Activated CD8-positive, alpha-beta memory T cell treated with anti-CD3 and anti-CD28 coated beads for 24 hours (primary cell): ENCODE measurements at regions not wholly inside any gene's neighbourhood (a gene's known extent, or its start where the extent isn't known, plus 50 kb on each side); places are given as distances from the start of the nearest gene placed in this dataset.

Experiments used
- DNase-seq: peaks from one replicate; pipeline ENCODE4 v3.0.0-alpha.2; 2020

DNA sequence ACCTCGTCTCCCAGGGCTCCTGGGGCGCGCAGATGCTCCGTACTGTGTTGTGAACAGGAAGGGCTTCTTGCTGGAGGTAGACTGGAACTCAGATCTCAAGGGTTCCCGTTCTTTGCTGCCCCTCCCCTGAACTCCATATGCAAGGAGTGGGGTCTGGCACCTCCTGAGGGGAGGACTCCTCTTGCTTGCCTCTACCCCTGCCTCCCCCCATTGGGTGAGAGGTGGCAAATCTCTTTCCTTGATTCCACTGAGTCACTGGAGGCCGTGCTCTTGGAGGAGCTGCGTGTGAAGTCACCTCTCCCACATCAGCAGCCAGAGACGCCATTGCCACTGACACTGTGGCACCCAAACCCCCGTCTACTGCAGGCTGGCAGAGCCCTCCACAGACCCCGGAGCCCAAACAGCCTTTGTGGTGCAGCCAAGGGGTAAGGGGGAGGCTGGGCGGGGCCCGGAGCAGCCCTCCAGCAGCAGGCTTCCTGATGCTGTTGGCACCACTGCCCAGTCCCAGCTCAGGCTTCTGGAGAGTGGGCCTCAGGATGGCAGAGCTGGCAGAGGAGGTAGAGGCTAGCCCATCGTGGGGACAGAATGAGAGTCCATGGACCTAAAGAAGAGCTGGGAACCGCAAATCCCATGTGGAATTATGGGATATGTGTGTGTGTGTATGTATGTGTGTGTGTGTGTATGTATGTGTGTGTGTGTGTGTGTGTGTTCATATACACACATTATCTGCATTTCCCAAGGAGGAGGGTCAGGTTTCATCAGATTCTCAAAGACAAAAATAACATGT is 104.9 kb upstream of the RUNX3 start:
- DNase-seq: no peak

DNA sequence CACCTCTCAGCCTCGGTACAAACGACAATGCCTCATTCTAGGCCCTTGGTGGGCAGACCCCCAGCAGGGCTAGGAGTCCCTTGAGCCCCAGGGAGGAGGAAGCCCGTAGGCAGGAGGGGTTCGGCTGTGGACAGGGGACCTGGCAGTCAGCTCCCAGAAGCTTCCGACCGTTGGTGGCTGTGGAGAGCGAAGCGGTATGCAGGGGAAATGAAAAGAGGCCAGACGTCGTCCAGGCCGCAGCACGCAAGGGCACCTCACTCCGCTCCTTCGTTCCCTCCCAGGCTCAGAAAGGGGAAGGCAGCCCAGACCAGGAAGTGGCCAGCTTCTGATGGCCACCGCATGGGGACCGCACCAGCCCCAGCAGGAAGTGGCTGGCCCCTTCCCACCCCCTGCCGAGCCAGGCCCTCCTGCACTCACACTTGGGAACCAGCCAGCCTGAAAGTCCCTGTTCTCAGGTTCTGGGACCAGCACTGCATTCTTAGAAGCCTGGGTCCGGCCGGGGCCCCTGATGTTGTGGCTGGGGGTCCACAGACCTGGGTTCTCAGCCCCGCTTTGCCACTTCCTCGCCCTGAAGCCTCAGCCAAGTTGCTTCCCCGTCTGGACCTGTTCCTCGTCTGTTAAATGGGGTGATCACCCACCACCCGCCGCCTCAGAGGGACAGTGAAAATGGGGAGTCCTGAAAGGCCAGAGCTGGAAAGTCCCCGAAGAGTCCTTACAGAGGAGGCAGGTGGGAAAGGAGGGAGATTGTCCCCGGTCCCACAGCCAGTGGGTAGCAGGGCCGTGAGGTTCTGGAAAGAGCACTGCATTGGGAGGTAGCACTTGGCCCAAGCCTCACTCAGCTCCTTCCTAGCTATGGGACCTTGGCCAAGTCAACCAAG is 104.0 kb upstream of the RUNX3 start:
- no peak for DNase-seq

DNA sequence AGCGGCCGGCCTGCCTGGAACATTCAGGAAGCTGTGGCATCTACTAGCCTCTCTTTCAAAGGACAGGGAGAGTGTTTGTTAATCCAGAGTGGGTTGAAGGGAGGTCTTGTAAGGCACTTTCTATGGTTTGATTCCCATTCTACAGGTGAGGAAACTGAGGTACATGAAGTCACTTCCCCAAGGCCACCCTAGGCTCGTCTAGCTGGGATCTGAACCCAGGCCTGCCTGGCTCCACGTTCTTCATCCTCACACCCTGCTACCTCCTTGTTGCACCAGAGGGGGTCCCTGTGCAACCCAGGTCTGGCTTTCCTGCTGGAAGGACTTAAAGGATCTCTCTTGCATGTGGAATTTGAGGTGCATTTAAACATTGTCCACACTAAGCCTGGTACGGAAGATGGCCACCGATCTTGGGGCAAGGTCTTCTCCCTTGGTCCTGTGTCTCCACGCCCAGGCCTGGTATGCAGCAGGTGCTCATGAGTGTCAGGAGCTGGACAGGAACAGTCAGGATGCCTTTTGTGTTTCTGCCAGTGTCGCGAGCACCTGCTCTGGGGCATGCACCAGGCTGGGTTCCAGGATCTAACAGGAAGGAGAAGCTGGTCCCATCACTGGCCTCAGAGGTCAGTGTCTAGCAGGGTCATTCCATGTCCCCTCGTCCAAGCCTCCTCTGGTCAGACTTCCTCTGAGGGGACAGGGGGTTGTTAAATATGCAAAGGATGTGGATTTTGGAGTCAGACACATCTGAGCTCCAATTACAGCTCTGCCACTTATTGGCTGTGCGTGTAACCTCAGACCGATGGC is 103.2 kb upstream of the RUNX3 start:
- DNase-seq: no peak

DNA sequence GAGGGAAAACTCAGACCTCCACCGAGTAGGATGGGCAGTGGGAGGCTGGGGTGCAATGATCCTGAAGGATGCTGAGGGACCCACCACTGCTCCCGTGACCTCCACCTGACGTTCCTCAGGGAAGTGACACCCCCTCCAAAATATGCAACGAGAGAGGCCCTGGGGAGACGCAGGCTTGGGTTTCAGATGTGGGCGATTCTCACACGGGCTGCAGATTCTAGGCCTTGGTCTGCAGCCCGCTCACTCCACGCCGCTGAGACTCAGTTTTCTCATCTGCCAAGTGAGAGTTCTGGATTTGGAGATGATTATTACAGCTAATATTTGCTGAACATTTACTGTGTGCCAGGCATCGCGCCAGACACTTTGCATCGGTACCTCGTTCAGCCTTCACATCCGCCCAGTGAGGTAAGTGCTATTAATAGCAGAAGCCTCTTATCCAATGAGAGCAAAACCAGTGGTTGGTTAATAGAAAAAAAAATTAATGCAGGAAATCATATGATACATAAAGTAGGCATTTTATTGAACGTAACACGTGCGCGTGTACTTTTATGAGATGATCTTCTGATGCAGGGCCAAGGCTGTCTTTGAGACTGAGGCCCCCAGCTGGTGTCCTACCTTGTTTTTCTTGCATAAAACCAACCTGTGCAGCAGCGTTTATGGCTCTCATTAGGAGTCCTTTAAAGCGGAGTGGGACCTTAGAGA is 102.0 kb upstream of the RUNX3 start:
- DNase-seq: peak; percentile 82

DNA sequence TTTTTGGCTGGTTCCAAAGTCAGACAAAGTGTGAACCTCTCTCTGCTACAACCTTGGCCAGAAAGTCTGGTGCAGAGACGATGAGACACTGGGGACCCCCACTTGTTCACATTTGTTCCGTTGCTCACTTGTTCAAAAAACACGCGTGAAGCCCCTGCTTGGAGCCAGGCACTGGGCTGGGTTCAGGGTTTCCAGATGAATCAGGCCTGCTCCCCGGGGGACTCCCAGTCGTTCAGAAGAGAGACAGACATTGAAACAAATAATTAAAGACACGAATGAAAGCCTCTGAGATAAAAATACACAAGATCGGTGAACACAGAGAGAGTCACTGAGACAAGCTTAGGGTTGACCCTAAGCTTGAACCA is 101.5 kb upstream of the RUNX3 start:
- peak; percentile 84 for DNase-seq

DNA sequence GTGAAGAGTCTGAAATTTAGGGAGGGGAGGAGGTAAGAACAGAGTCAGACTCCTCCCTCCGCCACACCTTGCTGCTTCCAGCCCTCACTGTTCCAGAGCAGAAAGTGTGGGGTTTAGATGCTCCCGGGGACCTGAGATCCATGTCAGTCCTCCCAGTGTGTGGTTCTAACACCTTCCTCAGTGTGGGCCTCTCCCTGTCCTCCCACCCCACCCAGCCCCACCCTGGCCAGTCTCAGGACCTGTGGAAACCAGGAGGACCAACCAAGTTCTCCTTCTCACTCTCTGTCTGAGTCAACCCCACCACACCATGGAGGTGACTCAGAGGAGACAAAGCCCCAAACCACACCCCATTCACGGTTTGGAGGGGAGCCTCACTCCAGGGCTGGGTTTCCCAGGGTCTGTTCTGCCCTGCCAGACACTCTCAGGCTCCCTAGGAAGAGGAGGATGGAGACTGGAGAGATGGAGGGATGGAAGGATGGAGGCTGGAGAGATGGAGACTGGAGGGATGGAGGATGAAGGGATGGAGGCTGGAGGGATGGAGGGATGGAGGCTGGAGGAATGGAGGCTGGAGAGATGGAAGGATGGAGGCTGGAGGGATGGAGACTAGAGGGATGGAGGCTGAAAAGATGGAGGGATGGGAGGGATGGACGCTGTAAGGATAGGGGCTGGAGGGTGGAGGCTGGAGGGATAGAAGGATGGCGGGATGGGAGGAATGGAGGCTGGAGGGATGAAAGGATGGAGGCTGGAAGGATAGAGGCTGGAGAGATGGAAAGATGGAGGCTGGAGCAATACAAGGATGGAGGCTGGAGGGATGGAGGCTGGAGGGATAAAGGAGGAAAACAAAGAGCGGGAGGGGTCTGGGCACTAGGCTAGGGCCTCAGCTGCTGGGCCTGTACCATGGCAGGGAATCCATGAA is 100.9 kb upstream of the RUNX3 start:
- peak; percentile 89 for DNase-seq

DNA sequence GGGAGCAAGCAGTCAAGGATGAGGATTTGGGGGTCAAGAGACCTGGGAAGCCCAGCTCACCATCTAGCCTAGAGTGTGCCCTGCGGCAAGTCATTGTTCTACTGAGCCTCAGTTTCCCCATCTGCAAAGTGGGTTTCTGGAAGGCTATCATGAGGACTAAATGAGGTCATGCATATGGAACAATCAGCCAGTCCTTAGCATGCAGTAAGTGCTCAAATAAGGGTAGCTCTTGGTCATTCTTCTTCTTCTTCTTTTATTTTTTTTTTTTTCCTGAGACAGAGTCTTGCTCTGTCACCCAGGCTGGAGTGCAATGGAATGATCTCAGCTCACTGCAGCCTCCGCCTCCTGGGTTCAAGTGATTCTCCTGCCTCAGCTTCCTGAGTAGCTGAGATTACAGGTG is 99.9 kb upstream of the RUNX3 start:
- no peak for DNase-seq

DNA sequence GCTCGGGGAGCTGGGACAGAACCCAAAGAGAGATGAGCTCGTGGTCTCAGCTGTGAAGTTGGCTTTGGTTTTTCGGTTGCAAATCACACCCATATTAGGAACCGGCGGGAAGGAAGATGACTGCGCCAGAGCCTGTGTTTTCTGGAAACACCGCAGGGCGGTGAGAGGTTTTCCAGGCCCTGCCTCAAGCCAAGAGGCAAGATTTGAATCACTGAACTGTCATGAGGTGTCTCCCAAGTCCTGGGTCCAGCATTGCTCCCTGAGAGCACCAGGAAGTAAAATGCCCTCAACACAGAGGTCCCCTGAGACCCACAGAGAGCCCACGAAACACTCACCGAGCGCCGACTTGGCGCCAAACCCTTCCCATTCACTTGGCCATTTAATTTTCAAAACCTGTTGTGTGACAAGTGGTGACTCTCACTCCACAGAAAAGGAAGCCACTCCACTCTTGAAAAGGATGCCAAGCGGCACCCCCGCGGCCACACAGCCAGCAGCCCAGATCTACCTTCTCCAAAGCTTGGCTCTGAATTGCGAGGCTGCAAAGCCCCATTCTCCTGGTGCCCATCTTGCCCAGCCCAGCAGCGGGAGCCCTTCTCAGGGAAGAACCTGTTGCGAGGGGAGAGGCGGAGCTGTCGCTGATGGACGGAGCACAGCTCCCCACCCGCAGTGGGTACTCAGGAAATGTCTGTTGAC is 99.0 kb upstream of the RUNX3 start:
- no peak for DNase-seq

DNA sequence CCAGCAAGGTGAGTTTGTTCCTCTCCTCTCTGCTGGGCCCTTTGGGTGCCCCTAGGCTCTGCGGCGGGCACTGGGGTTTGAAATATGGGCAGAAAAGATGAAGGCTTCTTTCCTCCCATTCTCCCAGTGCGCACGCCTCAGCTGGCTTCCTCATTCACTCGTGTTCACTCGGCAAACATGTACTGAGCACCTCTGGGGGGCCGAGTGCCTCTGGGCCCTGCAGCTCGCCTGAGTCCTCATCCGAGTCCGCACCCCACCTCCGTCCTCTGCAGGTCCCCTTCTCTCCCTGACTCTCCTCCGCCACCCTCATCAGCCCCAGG is 98.5 kb upstream of the RUNX3 start:
- no peak for DNase-seq

DNA sequence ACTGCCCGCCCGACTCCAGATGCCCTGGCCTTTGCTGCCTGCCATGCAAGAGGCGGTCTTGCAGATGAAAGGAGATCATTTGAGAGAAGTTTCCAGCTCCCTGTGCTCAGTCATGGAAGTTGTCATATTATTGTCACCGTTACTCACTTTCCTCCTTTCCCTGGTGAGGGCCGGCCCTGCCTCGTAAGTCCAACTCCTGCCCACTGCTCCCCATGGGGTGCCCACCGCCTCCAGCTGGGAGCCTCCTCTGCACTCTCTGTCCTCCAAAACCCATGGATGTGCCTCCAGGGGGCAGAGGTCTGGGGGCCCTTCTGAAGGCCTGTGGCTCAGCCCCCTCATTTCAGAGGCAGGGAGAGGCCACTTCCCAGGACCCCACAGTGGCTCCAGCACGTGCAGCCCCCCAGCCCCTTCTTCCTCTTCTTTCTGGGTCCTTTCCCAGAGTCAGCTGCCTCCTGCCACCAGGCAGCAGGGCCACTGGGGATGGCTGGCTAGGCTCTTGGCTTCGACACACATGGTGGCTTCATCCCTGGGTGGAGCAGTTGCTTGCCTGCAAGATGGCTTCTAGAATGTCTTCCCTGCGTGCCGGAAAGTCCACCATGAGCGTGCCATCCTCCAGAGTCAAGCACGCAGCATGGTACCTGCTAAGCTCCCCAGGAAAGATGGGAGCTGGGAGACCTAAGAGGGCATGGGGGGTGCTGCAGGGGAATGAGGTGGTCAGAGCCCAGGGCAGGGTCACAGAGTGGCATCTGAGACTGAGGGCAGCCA is 97.9 kb upstream of the RUNX3 start:
- no peak for DNase-seq

DNA sequence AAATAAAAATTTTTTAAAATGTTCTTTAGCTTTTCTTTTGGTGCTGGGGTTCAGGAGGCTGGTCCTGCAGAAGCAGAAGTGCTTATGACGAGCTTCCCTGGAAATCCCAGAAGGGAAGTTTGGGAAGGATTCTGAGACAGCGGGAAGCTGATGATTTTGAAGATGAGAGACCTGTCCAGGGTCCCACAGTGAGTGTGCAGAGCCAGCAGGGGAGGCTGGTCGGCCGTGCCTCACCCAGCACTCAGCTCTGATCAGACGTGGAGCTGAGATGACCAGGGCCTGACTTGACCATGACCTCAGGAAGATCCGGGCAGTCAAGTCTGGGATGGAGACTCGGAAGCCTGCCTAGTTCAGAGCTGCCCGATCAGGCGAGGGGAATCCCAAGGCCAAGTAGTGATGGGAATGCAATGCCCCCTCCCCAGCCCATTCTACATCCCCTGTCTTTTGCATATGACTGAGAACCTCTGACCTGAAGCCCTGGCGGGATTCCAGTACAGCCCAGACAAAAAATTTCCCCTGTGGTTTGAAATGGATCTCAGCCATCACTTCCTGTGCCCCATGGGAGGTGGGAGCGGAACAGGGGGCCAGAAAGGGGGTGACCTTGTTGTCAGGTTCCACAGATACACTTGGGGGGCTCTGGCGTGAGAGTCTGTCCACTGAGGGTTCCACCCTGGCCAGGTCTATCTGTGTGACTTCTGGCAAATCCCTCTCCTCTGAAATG is 96.8 kb upstream of the RUNX3 start:
- no peak for DNase-seq

DNA sequence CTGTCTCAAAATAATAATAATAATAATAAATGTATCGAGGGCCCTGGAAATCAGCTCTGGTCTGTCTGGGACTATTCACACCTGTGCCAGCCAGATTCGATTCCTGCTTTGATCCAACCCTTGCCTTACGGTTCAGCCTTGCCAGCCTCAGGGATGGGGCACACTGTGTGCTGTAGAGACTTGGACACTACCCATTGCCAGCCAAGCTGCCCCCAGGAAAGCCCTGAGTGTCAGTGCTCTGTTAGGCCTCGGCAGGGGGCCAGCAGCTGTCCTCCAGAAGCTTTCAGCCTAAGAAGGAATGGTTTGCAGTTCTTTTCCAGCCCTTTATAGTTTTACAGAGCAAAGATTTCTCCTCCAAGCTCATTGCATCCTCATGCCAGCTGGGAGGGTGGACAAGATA is 96.2 kb upstream of the RUNX3 start:
- no peak for DNase-seq

DNA sequence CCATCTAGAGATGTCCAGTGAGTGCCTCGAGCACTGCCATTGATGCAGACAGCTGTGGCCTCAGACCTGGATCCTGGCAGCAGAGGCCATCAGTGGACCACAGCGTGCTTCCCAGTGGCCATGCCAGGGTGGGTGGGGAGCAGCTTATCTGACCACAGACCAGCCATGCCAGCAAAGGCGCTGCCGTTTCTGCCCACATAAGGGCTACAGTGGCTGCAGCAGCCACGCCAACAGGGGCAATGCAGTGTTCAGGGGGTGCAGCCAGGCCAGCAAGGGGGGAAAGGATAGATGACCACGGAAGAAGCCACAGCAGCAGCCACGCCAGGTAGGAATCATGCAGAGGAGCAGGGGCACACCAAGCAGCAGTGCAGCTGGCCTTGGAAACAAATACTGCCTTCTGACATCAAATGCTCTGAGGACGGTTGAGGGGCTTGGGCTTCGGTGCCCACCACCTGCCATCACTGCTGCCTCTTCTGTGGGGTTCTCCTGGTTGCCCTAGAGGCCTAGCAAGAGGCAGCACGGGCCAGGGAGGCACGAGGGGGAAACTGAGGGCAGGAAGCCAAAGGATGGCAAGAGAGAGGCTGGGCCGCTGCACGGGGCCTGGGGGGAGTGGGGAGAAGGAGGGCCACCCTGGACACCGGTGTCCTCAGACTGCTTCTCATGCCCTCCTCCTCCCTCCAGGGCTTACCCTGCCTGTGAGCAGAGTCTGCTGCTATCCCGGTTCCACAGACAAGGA is 94.7 kb upstream of the RUNX3 start:
- DNase-seq: no peak

DNA sequence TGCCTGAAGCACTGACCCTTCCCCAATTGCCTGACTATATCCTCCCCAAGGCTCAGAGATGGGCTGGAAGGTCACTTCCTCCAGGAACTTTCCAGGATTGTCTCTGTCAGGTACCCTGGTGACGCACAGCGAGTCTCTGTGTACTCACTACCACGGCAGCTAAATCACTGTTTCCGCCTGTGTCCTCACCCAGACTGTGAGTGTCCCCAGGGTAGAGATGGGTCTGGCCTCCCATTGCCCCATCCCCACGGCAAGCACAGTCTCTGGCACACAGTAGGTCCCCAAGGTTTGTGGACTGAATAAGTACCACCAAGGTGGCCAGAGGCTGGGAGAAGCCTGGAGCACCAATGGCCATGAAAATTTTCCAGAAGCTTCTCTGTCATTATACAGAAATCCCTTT is 93.8 kb upstream of the RUNX3 start:
- no peak for DNase-seq

DNA sequence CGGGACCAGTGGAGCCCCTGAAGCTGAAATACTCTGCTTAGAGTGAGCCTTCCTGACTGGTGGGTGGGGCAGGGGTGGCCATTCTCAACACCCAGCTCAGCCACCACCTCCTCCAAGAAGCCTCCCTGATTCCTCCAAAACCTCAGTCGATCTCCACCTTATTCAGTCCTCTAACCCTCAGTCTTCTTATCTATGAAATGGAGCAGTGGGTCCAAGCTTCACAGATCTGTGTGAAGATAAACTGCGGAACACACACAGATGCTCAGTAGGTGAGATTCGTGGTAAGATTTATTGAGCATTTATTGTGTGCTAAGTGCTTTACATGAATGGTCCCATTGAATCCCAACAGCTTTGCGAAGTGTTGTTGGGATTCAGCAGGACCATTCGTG is 93.1 kb upstream of the RUNX3 start:
- no peak for DNase-seq

DNA sequence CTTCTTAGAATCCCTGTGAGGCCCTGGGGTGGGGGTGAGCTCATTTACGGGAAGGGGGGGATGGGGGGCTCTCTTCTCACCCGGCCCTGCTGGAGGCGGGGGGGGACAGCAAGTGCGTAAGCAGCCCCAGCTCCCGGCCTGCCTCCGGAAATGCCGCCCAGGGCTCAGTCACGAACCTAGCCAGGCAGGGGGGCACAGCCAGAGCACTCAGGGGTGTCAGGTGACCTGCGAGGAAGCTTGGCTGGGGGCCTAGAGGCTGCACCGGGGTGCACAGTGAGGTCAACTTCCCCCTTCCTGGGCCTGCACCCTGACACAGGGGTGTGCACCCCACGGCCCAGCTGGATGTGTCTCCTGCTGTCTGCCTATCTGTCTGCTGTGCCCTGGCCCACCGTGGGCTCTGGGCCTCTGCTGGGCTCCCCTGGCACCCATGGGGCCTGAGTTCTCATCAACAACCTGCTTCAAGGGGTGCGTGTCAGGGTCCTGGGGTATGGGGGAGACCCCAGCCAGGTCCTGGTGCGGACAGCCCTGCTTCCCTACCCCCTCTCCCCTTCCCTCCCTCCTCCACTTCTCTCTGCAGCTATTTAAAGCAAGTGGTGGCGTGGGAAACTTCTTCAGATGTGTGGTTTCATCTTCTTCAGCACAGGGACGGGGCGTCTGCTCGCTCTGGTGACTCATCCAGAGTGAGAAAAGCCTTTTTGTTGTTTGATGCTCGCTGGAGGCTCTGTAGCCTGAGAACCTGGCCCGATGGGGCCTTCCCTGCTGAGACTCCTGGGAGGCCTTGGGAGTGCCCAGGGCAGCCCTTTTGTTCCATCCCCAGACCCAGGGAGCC is 92.5 kb upstream of the RUNX3 start:
- DNase-seq: peak; percentile 95

DNA sequence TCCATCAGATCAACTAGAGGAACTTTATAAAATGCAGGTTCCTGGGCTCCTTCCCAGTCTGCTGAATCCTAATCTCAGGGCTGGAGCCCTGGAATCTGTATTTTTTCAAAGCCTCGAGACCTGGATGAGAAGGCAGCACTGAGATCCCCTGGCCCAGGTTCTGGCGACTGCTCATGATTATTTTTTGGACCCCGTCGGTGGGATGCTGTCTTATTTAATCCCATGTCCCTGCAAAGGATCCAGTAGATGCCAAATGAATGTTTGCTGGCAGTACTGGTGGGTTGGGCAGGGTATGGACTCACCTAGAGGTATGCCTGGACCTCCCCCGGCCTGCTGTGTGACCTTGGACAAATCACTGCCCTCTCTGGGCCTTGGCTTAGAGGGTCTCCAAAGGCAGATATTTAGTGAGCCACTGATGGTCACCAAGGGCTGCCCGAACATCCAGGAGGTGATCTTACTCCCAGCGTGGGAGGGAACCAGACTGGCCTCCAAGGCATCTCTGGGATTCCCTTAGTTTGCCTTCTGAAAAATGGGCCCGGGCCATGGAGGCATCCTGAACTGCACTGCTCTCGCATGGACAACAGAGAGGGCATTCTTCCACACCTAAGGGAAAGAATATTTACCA is 91.6 kb upstream of the RUNX3 start:
- no peak for DNase-seq
